G401.6 (cell line): ENCODE measurements at regions not wholly inside any gene's neighbourhood (a gene's known extent, or its start where the extent isn't known, plus 50 kb on each side); places are given as distances from the start of the nearest gene placed in this dataset.

ENCODE experiments used
- FAIRE-seq: peaks from 2 replicates; lab custom pipeline; 2012; peaks lifted over from hg19 to GRCh38; lab: Jason Lieb, UNC

- no peak for FAIRE-seq
Observed at GRCh38 chr15:81987628-81988027, 58.2 kb downstream of the MEX3B start.

- FAIRE-seq = no peak
Observed at GRCh38 chr15:81983497-81983896, 62.3 kb downstream of the MEX3B start.

- no peak for FAIRE-seq
Observed at GRCh38 chr15:81982808-81983207, 63.0 kb downstream of the MEX3B start.

DNA sequence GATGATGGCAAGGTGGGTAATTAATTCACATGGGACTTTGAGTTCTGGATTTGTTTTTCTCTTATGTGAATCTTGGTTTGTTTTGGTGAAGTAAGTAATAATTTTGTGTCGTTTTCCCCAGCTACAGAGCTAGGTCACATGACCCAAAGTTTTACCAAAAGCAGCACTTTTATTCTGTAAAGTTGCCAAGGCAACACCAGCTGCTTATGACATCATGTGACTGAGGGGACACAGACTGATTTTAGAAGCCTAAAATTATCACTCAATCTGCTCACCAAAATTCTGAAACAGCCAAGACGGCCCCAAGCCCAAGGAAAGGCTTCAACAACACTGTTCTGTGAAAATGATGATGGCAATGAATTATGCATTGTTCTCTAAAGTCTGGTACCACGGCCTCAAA lies 63.9 kb downstream of the MEX3B start:
- no peak for FAIRE-seq

GRCh38 chr15:81977464-81977863 lies 68.4 kb downstream of the MEX3B start:
- FAIRE-seq = no peak

DNA sequence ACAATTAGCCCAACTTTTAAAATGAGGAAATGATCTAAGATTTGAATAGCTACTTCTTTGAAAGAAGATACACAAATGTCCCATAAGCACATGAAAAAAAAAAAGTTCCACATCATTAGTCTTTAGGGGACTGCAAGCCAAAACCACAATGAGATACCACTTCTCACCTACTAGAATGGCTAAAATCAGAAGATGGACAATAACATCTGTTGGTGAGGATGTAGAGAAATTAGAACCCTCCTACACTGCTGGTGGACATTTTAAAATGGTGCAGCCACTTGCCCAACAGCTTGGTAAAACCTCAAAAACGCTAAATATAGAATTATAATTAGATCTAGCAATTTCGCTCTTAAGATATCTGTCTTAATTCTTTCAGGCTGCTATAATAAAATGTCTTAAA lies 77.1 kb downstream of the MEX3B start:
- no peak for FAIRE-seq

GRCh38 chr15:81966631-81967030 lies 79.2 kb downstream of the MEX3B start:
- FAIRE-seq = no peak

DNA sequence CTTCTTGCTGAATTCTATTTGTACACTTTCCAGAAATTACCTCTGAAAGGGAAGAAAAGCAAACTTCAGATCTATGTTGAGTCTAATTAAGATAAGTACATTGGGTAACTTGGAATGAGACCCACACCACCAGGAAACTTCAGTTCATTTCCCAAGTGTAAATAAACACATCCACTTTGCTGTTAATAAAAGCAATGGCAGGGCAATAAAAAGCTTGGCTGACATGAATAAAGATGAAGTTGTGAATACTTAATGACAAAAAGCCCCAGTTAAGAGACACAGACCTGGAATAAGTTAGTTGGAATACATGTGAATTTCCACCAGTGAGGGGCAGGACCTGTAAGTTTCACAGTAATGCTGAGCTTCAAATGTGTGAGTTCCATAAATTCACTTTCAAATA lies 83.3 kb downstream of the MEX3B start:
- FAIRE-seq = no peak

GRCh38 chr15:81959196-81959595 lies 86.6 kb downstream of the MEX3B start:
- no peak for FAIRE-seq

DNA sequence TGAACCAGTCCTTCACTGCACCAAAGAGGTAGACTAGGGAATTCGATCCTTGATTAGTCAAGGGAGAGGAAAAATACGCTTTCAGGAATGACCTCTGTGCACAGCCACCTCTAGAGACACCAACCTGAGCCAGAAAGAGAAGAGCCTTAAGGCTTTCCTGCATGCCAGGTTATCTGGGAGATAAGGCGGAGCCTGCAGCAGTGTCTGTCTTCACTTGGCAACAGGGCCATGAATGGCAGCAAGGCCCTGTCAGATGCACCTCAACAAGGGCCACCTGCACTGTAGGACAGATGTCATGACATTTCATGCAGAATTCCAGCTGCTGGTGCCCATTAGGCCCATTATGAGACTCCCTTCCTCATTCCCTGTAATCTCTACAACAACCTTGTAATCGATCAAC lies 88.1 kb downstream of the MEX3B start:
- no peak for FAIRE-seq

GRCh38 chr15:81955382-81956062 lies 90.3 kb downstream of the MEX3B start:
- no peak for FAIRE-seq

- no peak for FAIRE-seq
Observed at GRCh38 chr15:81954158-81954783, 91.5 kb downstream of the MEX3B start.

- no peak for FAIRE-seq
Observed at GRCh38 chr15:81950841-81951414, 94.9 kb downstream of the MEX3B start.

GRCh38 chr15:81948751-81949150 lies 97.1 kb downstream of the MEX3B start:
- FAIRE-seq = no peak

DNA sequence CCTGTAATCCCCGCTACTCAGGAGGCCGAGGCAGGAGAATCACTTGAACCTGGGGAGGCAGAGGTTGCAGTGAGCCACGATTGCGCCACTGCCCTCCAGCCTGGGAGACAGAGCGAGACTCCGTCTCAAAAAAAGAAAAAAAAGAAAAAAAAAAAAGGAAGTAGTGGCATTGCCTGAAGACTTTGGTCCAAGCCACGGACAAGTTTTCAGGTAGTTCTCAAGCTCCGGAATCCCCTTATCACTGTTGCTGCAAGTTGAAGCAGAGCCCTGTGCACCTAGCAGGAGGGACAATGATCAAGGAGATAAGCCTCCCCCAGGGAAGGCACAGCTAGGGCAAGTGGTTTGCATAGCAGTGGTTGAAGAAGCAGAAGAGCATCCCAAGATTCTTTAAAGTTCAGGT lies 97.6 kb downstream of the MEX3B start:
- FAIRE-seq = no peak

- FAIRE-seq = no peak
Observed at GRCh38 chr15:81947548-81947947, 98.3 kb downstream of the MEX3B start.

GRCh38 chr15:81945014-81945615 lies 100.7 kb downstream of the MEX3B start:
- no peak for FAIRE-seq

- FAIRE-seq = no peak
Observed at GRCh38 chr15:81942655-81943195, 103.1 kb downstream of the MEX3B start.

DNA sequence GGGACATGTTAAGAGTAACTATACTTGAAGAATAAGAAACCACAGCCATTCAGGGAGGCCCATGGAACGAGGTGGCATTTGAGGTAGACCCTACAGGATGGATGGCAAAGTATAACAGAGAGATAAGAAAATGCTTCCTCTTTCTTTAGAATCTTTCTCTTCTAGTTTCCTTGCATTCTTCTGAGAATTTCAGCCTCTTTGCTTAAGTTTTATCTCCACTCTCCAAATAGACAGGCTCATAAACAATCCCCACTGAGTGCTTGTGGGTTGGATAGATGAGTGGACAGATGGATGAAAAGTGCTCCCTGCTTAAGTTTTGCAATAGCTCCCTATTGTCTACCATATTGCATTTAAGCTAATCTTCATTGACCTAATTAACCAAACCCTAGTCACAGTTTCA lies 103.7 kb downstream of the MEX3B start:
- FAIRE-seq = no peak

- no peak for FAIRE-seq
Observed at GRCh38 chr15:81941479-81941878, 104.3 kb downstream of the MEX3B start.

DNA sequence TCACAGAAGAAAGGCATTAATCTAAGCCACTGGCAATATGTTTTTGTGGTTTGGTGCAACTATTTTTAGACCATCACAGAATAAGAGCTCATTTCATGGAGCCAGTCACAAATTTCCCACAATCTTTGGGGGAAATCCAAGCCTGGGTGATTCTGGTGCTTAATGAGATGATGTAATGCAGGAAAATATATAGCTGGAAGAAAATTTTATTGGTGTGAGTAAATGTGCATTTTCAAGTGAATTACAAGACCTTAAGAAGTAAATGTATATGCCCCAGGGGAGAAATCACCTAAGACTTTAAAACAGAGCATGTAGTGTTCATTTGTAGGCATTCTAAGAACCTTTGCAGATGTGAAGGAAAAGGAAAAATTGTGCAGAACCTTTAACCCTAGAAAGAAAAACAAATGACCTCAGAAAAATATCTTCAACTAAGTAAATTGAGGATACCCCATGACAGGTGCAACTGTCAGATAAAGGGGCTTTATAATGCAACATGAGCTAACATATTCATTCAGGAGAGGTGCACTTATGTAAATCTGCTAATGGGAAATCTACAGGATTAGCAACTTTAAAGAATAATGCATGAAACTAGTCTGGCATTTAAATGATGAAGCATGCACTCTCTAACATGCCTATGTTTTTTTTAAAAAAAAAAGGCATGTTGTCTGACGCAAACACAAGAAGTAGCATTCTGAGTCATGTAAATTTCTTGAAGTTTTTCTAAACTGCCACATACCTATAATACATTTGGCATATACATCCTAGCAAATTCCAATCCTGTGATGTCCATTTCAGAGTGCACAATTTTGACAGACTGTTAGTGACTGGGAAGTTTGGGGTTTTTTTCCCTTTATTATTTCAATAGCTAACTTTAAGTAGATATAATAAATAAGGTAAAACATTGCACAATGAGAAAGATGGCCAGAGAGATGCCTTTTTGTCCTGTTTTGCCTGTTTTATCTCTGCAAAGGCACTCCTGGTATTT lies 105.1 kb downstream of the MEX3B start:
- FAIRE-seq = no peak
